CD4-positive, alpha-beta T cell (primary cell): ENCODE measurements at regions not wholly inside any gene's neighbourhood (a gene's known extent, or its start where the extent isn't known, plus 50 kb on each side); places are given as distances from the start of the nearest gene placed in this dataset.

ENCODE experiments used
- ATAC-seq: fragments of 200-7000 bp; cut with Tn5 transposase; one replicate; pipeline ENCODE4 v1.10.0; 2022; ENCODE audit warnings: mild to moderate bottlenecking; ENCODE audit not compliant: poor library complexity
- CTCF ChIA-PET: fragments of 350-600 bp; sonication (Branson Sonifier 250); formaldehyde crosslinking; loops from one replicate; lab custom pipeline; 2021; ENCODE audit warnings: antibody characterized with exemption, inconsistent platforms; lab: Charles Lee
- POLR2A ChIA-PET: fragments of 350-600 bp; sonication (Branson Sonifier 250); formaldehyde crosslinking; loops from one replicate; lab custom pipeline; 2021; ENCODE audit warnings: antibody characterized with exemption, inconsistent platforms; lab: Charles Lee
- DNase-seq, 14 experiments: peaks; one replicate each; pipeline ENCODE4 v3.0.0-alpha.2; 2013 to 2020; ENCODE audit warnings: mixed read lengths in 2 of 14
- H3K27ac ChIP-seq, 2 donors: one replicate each; pipeline versions ENCODE4 v1.5.1 to v1.7.0; 2013; ENCODE audit warnings: low read length in 2 of 2, low read depth in 1 of 2, mild to moderate bottlenecking in 1 of 2
- H3K27me3 ChIP-seq, 2 experiments: 1 replicate in 1 of 2; 2 replicates in 1 of 2; pipeline versions ENCODE4 v1.6.1 to v1.7.0; 2013; ENCODE audit warnings: low read length in 2 of 2, control low read depth in 1 of 2, mild to moderate bottlenecking in 1 of 2, moderate library complexity in 1 of 2; ENCODE audit not compliant: insufficient read depth in 2 of 2, control insufficient read depth in 1 of 2
- H3K36me3 ChIP-seq: one replicate; pipeline ENCODE4 v1.6.1; 2013; ENCODE audit warnings: low read length, control low read depth; ENCODE audit not compliant: insufficient read depth
- H3K4me1 ChIP-seq: one replicate; pipeline ENCODE4 v1.6.1; 2013; ENCODE audit warnings: low read length, control low read depth; ENCODE audit not compliant: insufficient read depth
- H3K4me3 ChIP-seq: one replicate; pipeline ENCODE4 v1.5.1; 2013; ENCODE audit warnings: mild to moderate bottlenecking, low read length, moderate library complexity
- H3K9me3 ChIP-seq, 2 experiments: 1 replicate in 1 of 2; 2 replicates in 1 of 2; pipeline versions ENCODE4 v1.6.1 to v1.7.0; 2013; ENCODE audit warnings: low read length in 2 of 2, mild to moderate bottlenecking in 2 of 2, control low read depth in 1 of 2, moderate library complexity in 1 of 2; ENCODE audit not compliant: control insufficient read depth in 1 of 2, insufficient read depth in 1 of 2
- H3K27ac Mint-ChIP-seq: one replicate; pipeline ENCODE4 v1.8.0; 2020; ENCODE audit warnings: mixed read lengths
- H3K27me3 Mint-ChIP-seq: one replicate; pipeline ENCODE4 v1.8.0; 2021; ENCODE audit warnings: mixed read lengths
- H3K36me3 Mint-ChIP-seq: one replicate; pipeline ENCODE4 v1.8.0; 2021; ENCODE audit warnings: low read depth, mixed read lengths
- H3K4me1 Mint-ChIP-seq: one replicate; pipeline ENCODE4 v1.8.0; 2021; ENCODE audit warnings: low read depth, mixed read lengths
- H3K4me3 Mint-ChIP-seq: one replicate; pipeline ENCODE4 v1.8.0; 2020; ENCODE audit warnings: mild to moderate bottlenecking, mixed read lengths
- H3K9me3 Mint-ChIP-seq: one replicate; pipeline ENCODE4 v1.8.0; 2020; ENCODE audit warnings: mixed read lengths
- intact Hi-C, 2 experiments: fragments of 100-400 bp; cut with DNase I in 1 of 2; cut with micrococcal nuclease in 1 of 2; formaldehyde crosslinking; loops; one replicate each; pipeline versions ENCODE4 v1.15.1 to v1.9.0; 2023 to 2025; cut with DNase I, micrococcal nuclease
- TF ChIP-seq, protein P1 (sequence below): fragments of 200-600 bp; IDR thresholded peaks from one replicate; pipeline ENCODE4 v1.8.0; 2022; ENCODE audit warnings: antibody characterized with exemption, mild to moderate bottlenecking

DNA sequence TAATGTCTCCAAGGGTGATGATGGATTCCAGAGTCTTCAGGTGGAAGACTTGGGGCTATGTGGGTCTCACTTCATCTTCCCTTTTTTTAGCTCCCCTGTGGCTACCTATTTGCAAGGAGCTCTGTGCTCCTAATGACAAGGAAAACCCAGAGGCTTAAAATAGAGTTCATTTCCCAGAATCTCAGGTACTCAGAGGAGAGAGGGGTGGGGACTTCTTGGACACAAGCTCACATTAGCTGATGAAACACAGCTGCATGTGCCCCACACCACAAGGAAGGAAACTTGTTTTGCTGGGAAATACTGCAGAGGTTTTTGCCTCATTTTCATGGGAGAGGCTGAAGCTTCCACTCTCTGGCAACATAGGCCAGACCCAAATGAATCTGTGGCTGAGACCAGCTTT, 138.6 kb upstream of the SLC1A4 start:
- Mint-ChIP-seq H3K36me3 (no peaks in the 10 kb centered on the region), H3K4me1 (no peaks in the 10 kb centered on the region), H3K9me3 (no peaks in the 10 kb centered on the region), H3K27me3 (peaks cover 4% of the 10 kb centered on the region), H3K27ac (no peak overlapping the region), H3K4me3 (no peak overlapping the region)
- ChIA-PET POLR2A (no interaction called here), CTCF (no interaction called here)
- TF ChIP-seq, protein P1, sequence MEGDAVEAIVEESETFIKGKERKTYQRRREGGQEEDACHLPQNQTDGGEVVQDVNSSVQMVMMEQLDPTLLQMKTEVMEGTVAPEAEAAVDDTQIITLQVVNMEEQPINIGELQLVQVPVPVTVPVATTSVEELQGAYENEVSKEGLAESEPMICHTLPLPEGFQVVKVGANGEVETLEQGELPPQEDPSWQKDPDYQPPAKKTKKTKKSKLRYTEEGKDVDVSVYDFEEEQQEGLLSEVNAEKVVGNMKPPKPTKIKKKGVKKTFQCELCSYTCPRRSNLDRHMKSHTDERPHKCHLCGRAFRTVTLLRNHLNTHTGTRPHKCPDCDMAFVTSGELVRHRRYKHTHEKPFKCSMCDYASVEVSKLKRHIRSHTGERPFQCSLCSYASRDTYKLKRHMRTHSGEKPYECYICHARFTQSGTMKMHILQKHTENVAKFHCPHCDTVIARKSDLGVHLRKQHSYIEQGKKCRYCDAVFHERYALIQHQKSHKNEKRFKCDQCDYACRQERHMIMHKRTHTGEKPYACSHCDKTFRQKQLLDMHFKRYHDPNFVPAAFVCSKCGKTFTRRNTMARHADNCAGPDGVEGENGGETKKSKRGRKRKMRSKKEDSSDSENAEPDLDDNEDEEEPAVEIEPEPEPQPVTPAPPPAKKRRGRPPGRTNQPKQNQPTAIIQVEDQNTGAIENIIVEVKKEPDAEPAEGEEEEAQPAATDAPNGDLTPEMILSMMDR = no peak
- no peaks in the 10 kb centered on the region for H3K4me1 ChIP-seq
- peaks cover 0 to 3% of the 10 kb centered on the region in 2 experiments for H3K9me3 ChIP-seq
- intact Hi-C loops = no loop called here
- ATAC-seq (no peak), DNase-seq (no peak)
- H3K36me3 ChIP-seq = no peaks in the 10 kb centered on the region
- no peak overlapping the region for H3K4me3 ChIP-seq
- H3K27ac ChIP-seq = no peak overlapping the region
- H3K27me3 ChIP-seq = no peaks in the 10 kb centered on the region

DNA sequence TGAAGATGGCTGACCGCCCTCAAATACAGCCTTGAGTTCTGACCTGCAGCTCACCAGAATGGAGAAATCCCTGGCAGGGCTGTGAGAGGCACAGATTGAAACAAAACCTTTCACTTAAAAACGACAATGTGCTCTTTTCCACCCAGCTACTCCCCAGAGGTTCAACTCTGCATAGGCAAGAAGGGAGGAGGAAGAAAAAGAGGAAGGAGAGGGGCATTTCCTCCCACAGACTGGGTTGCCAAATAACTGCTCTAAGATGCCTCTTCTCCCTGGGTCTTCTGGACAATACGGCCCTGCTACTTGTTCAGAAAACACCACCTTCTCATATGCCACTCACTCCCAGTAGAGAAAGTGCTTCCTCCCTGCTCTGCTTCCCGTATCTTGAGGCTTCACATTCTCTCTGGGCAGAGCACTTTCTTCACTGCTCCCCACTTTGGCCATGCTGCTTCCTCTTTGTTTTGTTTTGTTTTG, 136.4 kb upstream of the SLC1A4 start:
- Histone ChIP-seq H3K9me3 (peaks cover 0 to 3% of the 10 kb centered on the region in 2 experiments), H3K27me3 (no peaks in the 10 kb centered on the region), H3K4me1 (no peaks in the 10 kb centered on the region), H3K36me3 (no peaks in the 10 kb centered on the region), H3K27ac (no peak overlapping the region), H3K4me3 (no peak overlapping the region)
- intact Hi-C loops = no loop called here
- Mint-ChIP-seq H3K36me3 (no peaks in the 10 kb centered on the region), H3K4me1 (no peaks in the 10 kb centered on the region), H3K27me3 (peaks cover 10% of the 10 kb centered on the region), H3K9me3 (no peaks in the 10 kb centered on the region), H3K4me3 (no peak overlapping the region), H3K27ac (no peak overlapping the region)
- POLR2A ChIA-PET = no interaction called here
- CTCF ChIA-PET = interaction anchor here (1.7 kb wide), 1 partner anchor 21 kb away, joined by 5 read pairs; no protein-coding TSS in a partner anchor
- DNase-seq = peak in 1 of 14 experiments; percentile 45
- no peak for ATAC-seq
- TF ChIP-seq, protein P1 = no peak

DNA sequence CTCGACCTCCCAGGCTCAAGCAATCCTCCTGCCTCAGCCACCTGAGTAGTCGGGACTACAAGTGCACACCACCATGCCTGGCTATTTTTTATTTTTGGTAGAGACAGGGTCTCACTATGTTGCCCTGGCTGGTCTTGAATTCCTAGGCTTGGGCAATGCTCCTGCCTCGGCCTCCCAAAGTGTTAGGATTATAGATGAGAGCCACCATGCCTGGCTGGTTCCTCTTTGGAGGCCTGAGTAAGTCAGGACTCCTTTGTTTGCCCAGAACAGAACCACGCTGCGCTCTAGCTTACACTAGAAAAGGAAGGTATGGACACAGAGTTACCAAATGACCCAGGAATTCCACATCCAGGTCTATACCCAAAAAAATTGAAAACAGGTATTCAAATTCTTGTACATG, 135.9 kb upstream of the SLC1A4 start:
- Histone ChIP-seq H3K9me3 (peaks cover 0 to 2% of the 10 kb centered on the region in 2 experiments), H3K4me3 (no peak overlapping the region), H3K4me1 (no peaks in the 10 kb centered on the region), H3K36me3 (no peaks in the 10 kb centered on the region), H3K27ac (no peak overlapping the region), H3K27me3 (peaks cover 0 to 4% of the 10 kb centered on the region in 2 experiments)
- Mint-ChIP-seq H3K4me3 (no peak overlapping the region), H3K36me3 (no peaks in the 10 kb centered on the region), H3K27ac (no peak overlapping the region), H3K4me1 (no peaks in the 10 kb centered on the region), H3K9me3 (no peaks in the 10 kb centered on the region), H3K27me3 (peaks cover 10% of the 10 kb centered on the region)
- DNase-seq = no peak
- ChIA-PET CTCF (no interaction called here), POLR2A (interaction anchor here (0.8 kb wide), 1 partner anchor 200 kb away, joined by 3 read pairs; the partner anchor contains the start of gene SERTAD2)
- ATAC-seq = no peak
- intact Hi-C loops = no loop called here
- TF ChIP-seq, protein P1 = no peak
